Fibroblast of peridontal ligament (primary cell): ENCODE measurements at regions not wholly inside any gene's neighbourhood (a gene's known extent, or its start where the extent isn't known, plus 50 kb on each side); places are given as distances from the start of the nearest gene placed in this dataset.
"Not testable (repeated sequence)": the region's sequence is repeated elsewhere in the genome, so short reads cannot be mapped to it uniquely, and the experiment has no call there.

ENCODE experiments used
- DNase-seq: peaks from one replicate; pipeline ENCODE4 v3.0.0-alpha.2; 2010; ENCODE audit errors: extremely low read depth

DNA sequence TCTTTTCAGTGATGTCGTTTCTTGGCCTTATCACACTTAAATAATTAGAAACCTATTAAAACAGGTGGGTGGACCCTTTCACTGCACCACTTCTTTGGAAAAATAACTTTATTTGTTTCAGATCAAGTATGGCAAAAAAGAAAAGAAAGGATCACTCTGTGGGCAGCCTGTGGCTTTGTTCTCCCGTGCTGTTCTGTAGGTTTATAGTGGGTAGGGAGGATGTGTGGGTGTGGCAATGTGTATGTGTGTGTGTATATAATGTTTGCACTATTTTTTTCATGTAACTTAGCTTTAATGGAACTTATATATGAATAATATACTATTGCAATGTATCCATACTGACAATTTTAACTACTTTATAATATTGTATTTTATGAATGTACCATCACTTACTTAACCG lies 85.9 kb downstream of the ACTBL2 start:
- DNase-seq: no peak

DNA sequence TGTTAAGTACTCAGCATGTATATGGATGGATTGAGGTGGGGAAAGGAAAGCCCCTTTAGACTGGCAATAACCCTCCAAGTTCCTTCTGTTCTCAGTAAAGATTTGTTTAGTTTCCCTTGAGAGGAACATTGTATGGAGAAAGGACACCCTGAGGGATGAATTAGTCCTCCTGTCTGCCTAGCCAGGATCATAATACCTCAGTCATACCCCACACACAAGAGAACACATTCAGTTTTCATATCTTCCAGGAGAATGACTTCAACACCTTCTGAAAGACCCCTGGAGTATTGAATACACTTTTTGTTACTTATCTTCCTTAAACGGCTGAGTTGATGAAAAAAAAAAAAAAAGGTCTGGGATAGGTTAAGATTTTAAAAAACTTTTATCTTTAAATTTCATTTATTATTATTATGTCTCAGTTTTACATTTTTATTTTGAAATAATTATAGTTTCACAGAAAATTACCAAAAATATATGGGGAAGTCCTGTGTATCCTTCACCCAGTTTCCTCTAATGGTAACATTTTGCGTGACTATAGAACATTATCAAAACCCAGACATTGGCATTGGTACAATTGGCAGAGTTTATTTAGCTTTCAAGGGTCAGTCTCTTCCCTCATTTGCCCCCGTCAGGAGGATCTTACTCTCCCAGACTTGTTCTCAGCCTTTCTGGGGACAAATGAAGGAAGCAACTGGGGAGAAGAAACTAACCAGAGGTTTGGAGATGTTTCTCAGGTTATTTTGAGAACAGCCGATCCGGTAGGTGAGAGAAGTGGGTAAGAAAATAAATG lies 88.0 kb downstream of the ACTBL2 start:
- no peak for DNase-seq

DNA sequence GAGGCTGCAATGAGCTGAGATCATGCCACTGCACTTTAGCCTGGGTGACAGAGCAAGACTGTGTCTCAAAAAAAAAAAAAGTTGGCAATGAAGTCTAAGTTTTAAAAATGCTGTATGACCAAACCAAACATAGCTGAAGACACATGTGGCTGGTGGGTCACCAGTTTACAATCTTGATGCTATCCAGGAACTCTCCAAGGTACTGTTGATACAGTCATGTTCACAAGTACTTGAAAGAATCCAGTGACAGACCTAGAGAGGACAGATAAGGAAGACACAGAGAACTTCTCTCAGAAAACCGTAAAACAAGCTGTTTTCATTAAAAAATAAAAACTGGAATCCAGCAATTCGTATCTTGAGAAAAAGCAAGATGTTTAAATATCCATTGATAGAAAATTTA lies 95.7 kb downstream of the ACTBL2 start:
- DNase-seq: peak; percentile 57

DNA sequence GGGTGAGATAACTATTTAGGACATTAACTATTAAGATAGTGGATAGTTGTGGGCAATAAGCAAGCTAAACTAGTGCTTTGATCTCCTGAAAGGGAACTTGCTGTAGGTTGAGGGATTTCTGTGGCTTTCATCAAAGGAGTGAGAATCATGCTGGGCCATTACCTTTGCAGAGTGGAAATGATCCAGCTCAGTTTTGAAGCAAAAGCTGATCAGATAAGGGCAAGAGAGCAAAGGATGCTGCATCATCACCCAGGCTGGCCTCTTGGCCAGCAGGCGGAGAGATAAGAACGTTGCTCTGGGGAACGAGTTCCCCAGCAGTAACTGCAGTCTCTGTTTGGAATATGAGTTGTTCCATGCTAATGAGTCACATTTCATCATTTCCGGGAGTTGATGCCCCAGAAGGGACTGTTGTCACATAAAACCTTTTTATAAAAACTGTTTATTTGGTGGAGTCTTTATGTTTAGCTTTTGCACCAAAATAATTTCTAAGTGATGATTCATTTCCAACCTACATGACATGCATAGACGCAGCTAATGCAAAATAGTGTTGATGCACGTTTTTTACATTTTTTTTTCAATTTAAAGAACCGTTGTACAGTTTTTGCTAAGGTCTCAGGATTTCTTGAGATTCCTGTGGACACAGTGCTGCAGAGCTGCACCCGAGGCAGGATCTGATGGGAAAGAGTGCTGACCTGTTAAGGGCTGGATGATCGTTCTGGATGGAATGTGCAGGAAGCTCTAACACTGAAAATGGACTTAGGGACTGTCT lies 99.3 kb downstream of the ACTBL2 start:
- peak; percentile 81 for DNase-seq

DNA sequence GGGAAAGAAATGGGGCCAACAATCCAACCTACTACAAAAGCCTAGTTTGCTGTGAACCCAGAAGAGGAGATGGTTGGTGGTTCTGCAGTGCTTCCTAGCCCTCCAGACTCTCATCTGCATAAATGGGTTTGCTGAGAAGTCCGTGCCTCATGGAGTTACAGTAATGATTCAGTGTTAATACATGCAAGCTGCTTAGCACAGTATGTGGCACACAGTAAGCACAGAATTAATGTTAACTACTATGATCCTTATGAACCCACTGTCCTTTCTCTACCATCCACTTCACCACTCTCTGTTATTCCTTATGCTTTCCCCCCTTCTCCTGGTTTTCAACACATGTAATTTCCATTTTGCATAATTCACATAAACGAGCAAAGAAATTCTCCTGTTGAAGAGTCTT lies 100.0 kb downstream of the ACTBL2 start:
- no peak for DNase-seq

DNA sequence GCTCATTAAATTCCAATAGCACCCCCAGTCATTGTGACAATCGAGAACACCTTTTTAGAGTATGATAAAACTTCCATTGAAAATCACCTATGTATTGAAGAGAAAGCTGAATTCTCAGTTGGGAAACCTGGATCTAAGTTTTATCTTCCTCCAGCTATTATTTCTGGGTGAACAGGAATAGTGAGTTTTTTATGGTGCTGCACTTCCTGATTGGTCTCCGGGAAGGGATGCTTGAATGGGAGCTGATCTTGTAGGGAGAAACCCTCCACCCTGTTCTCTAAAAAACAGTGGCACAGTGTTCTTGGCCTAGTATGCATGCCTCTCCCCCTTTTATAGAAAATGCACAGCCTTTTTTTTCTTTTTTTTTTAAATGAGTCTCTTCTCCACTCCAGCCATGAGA lies 112.2 kb downstream of the ACTBL2 start:
- no peak for DNase-seq

DNA sequence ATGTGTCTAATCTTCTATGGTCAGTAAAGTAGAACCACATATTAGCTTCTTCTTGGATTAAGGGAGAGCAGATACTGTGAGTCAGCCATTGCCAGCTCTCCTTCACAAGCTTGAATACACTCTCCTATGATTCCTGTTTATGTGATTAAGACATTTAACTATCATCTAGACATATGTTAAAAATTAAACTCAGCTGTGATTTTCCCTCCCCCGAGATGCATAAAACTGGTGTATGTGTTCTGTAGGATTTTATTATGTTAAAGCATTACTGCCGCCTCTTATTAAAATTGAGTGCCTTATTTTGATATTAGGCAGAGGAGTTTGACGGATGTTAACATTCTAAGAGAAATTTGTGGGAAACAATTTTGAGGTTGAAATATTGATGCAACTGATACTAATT lies 114.6 kb downstream of the ACTBL2 start:
- DNase-seq: peak; percentile 30

DNA sequence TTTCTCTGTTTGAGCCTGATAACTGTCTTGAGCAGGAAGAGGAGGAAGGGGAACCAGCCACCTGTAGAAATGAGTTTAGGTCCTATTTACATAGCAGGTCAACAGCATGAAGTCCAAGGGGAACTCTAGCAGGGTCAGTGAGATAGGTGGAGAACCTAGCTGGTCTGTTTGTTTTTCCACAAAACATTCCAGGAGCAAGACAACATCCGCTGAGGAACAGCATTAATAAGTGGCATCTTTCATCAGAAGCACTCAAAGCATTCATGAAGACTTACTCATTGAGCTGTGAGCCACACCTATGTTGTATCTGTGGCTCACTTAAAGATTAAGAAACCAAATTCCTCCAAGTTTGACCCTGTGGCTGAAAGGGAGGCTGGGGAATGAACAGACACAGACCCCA lies 115.9 kb downstream of the ACTBL2 start:
- DNase-seq: no peak

DNA sequence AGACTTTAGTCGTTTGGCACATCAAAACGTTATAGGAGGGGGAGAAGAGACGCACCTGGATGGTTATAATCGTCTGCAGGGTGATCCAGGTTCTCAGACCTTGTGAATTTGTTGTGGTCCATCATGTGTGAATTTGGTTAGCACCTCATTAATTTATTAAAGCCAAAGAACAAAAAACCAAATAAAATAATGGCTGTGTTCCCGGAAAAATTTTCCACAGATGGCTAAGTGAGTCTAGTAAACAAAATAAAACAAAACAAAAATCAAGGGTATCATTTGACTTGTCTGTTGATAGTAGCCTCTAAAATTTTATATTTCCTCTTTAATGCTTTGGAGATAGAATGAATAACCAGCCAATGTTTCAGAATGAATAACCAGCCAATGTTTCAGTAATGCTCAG lies 119.7 kb downstream of the ACTBL2 start:
- DNase-seq: no peak

DNA sequence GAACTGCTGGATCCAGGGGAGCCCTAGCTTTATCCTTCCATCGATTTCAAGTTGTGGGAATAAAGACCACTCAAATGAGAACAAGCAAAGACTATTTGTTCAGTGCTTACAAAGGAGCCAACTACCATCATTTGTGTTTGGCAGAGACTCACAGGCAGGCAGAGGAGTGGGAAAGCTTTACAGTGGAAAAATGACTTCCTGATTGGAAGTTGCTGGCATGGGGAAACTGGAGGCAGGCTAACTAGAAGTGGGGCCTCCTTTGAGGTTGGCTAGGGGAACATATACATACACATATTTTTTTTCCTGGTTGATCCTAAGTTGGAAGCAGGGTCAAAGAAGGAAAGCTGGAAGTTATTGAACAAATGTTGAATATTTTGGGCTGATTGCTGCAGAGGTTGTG lies 121.7 kb downstream of the ACTBL2 start:
- peak; percentile 24 for DNase-seq

DNA sequence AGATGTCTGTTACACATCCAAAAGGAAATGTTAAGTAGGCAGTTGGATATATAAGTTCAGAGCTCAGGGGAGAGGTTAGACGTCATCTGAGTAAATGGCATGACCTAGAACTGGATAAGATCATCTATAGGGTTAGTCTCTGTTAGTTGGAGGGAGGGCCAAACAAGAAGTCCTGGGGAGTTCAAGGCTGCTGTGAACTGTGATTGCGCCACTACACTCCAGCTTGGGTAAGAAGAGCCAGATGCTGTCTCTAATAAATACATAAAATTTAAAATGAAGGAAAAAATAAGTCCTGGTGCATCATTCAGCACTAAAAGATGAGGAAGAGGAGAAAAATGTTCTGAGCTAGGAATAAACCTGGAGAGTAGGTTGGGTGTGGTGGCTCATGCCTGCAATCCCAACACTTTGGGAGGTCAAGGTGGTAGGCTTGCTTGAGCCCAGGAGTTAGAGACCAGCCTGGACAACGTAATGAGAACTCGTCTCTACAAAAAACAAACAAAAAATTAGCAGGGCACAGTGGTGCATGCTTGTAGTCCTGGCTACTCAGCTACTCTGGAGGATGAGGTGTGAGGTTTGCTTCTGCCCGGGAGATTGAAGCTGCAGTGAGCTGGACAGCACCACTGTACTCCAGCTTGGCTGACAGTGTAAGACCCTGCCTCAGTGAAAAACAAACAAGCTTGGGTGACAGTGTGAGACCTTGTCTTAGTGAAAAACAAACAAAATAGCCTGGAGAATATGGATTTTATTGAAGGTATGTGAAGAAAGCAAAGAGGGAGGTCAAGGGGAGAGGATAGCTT lies 123.6 kb downstream of the ACTBL2 start:
- no peak for DNase-seq

DNA sequence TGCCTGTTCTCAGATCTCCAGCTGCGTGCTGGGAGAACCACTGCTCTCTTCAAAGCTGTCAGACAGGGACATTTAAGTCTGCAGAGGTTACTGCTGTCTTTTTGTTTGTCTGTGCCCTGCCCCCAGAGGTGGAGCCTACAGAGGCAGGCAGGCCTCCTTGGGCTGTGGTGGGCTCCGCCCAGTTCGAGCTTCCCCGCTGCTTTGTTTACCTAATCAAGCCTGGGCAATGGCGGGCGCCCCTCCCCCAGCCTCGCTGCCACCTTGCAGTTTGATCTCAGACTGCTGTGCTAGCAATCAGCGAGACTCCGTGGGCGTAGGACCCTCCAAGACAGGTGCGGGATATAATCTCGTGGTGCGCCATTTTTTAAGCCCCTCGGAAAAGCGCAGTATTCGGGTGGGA lies 125.8 kb downstream of the ACTBL2 start:
- DNase-seq: not testable (repeated sequence)

DNA sequence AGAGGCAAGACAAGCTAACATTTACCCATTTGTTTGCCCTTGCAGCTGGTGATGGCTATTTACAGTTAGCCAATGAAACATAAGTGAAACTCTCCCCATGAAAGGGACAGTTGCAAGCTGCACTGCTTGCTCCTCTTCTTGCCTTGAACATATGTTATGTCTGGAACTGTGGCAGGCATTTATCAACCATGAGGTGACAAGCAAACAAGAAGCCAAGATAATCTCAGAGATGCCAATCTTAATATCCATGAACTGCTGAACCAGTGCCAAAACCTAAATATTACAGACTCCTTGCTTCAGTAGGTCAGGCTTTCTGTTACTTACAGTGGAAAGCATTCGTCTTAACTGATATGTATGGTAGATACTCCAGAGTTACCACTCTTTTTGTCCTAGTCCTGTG lies 133.4 kb downstream of the ACTBL2 start:
- DNase-seq: no peak

DNA sequence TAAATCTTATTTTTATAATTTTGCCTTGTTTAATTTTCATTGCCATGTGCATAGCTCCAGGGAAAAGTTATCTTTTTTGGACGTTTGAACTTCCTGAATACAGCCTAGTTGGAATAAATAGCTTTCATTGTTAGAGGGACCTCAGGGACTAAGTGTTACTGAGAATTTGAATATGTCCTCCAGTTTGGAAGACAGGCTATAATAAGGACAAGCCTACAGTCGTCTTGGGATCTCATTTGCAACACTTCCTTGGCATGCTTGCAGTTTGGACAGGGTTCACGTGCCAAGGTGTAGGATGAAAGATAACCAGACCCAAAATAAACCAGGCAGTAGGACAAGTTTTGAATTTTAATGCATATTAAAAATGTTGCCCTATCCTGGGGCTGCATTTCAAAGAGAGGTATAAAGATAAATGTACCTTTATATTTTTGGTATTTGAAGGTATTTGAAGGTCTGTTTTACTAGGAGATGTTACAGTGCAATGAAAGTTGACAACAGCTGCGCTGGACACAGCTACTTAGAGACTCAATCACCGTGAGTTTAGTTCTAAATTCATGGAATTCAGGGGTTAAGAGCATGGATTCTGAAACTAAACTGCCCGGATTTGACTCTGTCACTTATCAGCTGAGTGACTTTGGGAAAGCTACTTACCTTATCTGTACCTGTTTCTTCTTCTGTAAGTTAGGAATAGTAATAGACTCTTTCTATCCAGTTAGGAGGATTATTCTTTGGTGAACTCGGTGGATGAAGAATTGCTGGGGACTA lies 134.1 kb downstream of the ACTBL2 start:
- no peak for DNase-seq

DNA sequence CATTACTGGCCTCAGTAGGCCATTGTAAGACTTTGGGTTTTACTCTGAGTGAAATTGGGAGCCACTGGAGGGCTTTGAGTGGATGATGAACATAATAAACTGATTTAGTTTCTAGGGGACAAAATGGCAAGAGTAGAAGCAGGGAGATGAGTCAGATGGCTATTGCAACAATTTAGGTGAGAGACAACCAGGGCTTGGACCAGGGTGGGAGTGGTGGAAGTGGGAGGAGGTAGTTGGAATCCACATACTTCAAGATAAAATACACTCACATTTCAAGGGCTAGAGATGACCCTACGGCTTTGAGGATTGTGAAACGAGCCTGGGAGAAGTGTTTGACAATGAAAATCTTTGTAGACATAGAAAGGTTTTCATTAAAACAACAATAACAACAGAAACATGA lies 136.3 kb downstream of the ACTBL2 start:
- DNase-seq: no peak

DNA sequence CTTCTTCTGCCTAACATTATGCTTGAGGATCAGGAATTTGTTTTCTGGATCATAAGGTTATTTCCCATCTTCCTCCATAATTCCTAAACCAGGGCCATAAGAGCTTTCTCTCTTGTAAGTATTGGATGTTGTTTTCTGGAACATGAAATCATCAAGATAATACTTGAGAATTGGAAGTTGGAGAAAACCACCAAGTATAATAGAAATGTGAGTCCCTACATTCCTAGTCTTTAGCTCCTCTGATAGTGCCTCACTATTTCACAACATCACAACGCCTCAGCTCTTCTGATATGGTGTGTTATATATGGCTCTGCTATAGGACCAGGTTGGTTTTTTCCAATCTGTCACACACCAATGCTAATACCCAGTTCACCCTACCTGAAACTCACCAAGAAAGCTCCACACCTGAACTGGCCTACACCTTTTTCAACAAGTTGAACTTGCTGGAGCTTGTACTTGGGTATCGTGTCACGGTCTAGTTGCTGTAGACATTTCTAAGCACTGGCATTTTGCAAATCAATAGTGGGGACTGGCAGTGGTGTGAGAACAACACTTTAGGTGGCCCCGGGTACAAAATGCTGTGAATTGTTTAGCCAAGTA lies 141.1 kb downstream of the ACTBL2 start:
- no peak for DNase-seq

DNA sequence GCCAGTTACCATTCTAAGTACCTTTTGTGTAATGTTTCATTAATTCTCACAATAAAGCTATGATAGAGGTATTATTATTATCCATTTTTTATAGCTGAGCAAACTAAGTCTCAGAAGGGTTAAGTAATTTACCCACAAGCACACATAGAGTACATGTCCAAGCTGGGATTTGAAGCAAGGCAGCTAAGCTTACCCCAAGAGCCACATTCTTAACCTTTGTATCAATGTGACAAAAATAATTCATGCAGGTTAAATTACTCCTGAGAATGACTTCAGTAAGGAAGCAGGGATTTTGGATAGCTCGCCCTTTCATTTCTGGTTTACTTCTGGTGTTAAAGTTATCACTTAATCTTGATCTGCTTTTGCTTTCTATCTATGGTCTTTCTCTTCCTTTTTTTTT lies 141.9 kb downstream of the ACTBL2 start:
- no peak for DNase-seq

DNA sequence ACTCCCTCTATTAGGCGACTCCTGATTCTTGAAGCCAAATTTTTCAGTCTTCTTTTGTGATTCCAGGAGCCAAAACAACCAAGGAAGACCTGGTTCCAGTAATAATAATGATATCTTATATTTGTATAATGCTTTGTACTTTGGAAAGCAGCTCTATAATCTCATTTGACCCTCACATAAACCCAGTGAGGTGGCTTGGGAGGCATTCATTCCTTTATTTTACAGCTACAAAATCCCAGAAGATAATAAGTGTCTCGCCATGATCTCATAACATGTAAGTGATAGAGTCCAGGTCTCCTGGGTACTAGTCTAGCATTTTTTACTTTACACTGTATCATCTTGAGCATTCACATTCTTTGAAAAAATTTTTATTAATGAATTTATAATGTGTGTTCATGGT lies 143.1 kb downstream of the ACTBL2 start:
- DNase-seq: no peak

DNA sequence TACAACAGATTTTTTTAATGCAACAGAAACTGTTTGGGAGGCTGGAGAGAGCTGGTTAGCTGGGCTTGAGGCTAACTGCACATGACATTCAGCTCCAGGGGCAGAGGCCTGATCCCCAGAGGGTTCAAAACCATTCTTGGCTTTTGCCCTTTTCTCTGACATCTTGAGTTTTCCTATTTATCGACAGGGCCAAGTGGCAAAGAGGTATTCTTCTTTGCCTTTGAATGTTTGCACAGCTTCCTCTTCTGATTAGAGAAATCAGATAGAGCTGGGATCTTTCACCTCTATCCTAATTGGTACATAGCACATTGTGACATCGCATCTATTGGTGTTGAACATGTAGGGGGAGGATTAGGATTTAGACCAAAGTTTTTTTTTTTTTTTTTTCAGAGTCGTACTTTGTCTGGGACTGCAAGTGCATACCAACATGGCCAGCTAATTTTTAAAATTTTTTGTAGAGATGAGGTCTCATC lies 143.7 kb downstream of the ACTBL2 start:
- DNase-seq: no peak

DNA sequence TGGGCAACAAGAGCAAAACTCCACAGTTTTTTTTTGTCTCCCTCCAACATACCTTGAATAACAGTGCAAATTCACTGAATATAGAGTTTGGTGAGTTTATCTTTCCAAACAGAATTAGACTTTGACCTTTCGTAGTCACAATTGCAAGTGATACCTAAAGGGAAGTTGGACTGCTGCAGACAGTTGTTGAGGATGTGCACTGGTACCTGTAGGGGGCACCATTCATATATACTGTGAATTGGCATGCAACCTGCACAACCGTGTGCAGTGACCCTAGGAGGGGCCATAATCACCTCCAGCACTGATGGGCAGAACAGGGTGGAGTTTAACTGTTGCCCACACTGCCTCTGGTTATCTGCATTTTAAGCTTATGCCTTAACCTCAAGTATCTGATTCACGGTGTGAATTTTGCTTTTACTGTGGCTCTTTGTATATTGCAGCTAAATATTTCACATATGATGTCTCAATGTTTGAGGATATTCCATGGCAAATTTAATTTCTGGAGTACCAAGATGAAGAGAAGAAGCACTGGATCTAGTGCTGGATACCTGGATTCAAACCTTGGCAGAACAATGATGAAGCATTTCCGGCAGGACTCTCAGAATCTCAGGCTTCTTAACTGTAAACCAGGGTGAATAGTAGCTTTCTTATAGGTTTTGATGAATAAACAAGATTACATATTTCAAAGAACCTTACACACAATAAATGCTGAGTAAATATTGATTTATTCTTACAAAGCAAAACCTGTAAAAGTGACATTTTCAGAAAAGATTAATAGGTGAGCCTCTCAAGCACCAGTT lies 144.3 kb downstream of the ACTBL2 start:
- no peak for DNase-seq
